ENCODE measurements at regions not wholly inside any gene's neighbourhood (a gene's known extent, or its start where the extent isn't known, plus 50 kb on each side); places are given as distances from the start of the nearest gene placed in this dataset.

DNA sequence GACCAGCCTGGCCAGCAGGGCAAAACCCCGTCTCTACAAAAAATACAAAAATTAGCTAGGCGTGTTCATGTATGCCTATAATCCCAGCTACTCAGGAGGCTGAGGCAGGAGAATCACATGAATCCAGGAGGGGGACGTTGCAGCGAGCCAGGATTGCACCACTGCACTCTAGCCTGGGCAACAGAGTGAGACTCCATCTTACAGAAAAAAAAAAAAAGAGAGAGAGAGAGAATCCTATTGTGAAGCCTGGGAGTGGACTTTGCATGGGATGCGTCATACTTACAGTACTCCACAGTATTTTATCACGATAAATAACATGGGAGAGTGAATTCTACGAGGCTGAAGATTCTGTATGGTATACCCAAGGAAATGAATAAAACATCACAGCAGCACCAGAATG lies 139.6 kb downstream of the AASDH start:
- ATAC-seq (ENCODE audit: low FRiP score): no peak
- no peaks in the 10 kb centered on the region for H3K4me1 ChIP-seq (ENCODE audit: control insufficient read depth in 1 of 2, insufficient read depth in 2 of 2, low read length in 2 of 2)
- H3K36me3 ChIP-seq (ENCODE audit: control insufficient read depth in 1 of 2, insufficient read depth in 2 of 2, low read length in 1 of 2): no peaks in the 10 kb centered on the region
- H3K4me3 ChIP-seq (ENCODE audit: low read length in 2 of 2): no peak overlapping the region
- H3K27me3 ChIP-seq (ENCODE audit: control insufficient read depth in 1 of 2, insufficient read depth in 2 of 2, low read length in 1 of 2): no peaks in the 10 kb centered on the region
- no peak for DNase-seq
- 80 to 83% methylated on average over 7 of the region's 7 CpGs for WGBS, 2 donors
- intact Hi-C loops (cut with DNase I): no loop called here
- no peaks in the 10 kb centered on the region for H3K9me3 ChIP-seq (ENCODE audit: control insufficient read depth, low read length)
- no peak overlapping the region for H3K27ac ChIP-seq (ENCODE audit: low read depth in 1 of 2, low read length in 2 of 2)

DNA sequence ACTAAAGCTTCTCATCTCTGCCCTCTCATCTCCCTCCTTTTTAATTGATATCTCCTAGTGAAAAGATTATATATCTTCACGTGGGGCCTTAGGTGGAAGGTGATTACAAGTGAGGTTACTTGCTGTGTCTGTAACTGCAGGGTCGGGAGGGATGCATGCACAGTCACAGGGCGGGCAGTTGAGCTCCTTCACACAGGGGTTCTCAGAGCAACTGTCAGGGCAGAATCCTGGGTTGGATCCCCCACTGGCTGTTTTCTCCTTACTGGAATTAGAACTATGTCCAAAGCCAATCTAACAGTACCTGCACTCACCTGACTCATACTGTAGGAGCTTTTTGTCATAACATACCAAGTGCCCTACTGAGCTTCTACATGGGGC lies 141.1 kb downstream of the AASDH start:
- 79 to 80% methylated on average over 3 of the region's 3 CpGs for WGBS, 2 donors
- no peaks in the 10 kb centered on the region for H3K36me3 ChIP-seq (ENCODE audit: control insufficient read depth in 1 of 2, insufficient read depth in 2 of 2, low read length in 1 of 2)
- H3K4me1 ChIP-seq (ENCODE audit: control insufficient read depth in 1 of 2, insufficient read depth in 2 of 2, low read length in 2 of 2): no peaks in the 10 kb centered on the region
- intact Hi-C loops (cut with DNase I): no loop called here
- ATAC-seq (ENCODE audit: low FRiP score) (no peak), DNase-seq (no peak)
- no peaks in the 10 kb centered on the region for H3K27me3 ChIP-seq (ENCODE audit: control insufficient read depth in 1 of 2, insufficient read depth in 2 of 2, low read length in 1 of 2)
- H3K9me3 ChIP-seq (ENCODE audit: control insufficient read depth, low read length): no peaks in the 10 kb centered on the region
- no peak overlapping the region for H3K27ac ChIP-seq (ENCODE audit: low read depth in 1 of 2, low read length in 2 of 2)
- H3K4me3 ChIP-seq (ENCODE audit: low read length in 2 of 2): no peak overlapping the region

DNA sequence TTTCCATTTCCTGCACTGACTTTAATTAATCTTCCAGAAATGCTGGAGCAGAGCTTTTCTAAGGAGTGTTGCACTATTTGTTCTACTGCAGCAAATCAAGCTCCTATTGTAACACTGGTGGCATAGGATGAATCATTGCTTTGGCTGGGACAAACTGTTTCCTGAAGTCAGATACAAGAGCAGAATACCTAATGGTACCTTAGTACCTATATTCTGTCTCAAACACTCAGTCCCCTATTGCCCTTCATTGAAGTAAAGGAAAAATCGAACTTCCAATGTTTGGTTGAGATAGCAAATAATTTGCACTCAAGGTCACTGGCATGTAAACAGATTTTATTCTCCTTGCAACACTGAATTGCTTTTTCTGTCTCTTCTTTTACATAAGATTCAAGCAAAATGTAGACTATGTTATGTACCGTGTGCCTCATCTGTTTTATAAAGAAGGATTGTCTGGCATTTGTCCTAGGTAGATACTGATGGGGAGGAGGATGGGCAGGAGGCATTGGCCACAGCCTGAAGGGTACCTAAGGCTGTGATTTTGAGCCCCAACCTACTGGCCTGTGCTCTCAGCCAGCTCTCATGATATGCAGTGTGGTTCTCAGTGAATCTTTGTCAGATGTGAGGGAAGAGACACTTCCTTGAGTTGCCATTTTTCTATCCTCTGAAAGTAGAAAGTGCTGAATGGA lies 141.6 kb downstream of the AASDH start:
- Histone ChIP-seq H3K36me3 (ENCODE audit: control insufficient read depth in 1 of 2, insufficient read depth in 2 of 2, low read length in 1 of 2) (no peaks in the 10 kb centered on the region), H3K4me3 (ENCODE audit: low read length in 2 of 2) (no peak overlapping the region), H3K27ac (ENCODE audit: low read depth in 1 of 2, low read length in 2 of 2) (no peak overlapping the region), H3K27me3 (ENCODE audit: control insufficient read depth in 1 of 2, insufficient read depth in 2 of 2, low read length in 1 of 2) (no peaks in the 10 kb centered on the region), H3K9me3 (ENCODE audit: control insufficient read depth, low read length) (no peaks in the 10 kb centered on the region), H3K4me1 (ENCODE audit: control insufficient read depth in 1 of 2, insufficient read depth in 2 of 2, low read length in 2 of 2) (no peaks in the 10 kb centered on the region)
- intact Hi-C loops (cut with DNase I): no loop called here
- 54 to 57% methylated on average over 2 of the region's 2 CpGs for WGBS, 2 donors
- DNase-seq (no peak), ATAC-seq (ENCODE audit: low FRiP score) (no peak)

DNA sequence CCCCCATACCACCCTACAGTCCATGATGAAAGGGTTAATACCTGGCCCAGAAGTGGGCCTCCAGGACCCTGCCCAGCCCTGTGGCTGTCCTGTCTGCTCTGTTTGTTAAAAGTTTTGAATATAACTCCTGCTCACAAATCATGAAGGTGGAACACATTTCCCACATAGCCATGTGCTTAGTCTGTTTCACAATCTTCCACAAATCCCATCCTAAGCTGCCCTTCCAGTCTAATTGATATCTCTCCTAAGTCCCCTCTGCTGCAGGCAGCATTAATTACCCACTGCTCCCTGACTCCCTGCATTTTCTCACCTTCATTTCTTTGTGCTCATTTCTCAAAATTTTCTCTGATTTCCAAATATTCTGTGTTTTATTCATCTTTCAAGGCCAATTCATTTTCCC lies 142.6 kb downstream of the AASDH start:
- H3K4me3 ChIP-seq (ENCODE audit: low read length in 2 of 2): no peak overlapping the region
- H3K9me3 ChIP-seq (ENCODE audit: control insufficient read depth, low read length): no peaks in the 10 kb centered on the region
- ATAC-seq (ENCODE audit: low FRiP score): no peak
- intact Hi-C loops (cut with DNase I): no loop called here
- H3K4me1 ChIP-seq (ENCODE audit: control insufficient read depth in 1 of 2, insufficient read depth in 2 of 2, low read length in 2 of 2): no peaks in the 10 kb centered on the region
- no peaks in the 10 kb centered on the region for H3K36me3 ChIP-seq (ENCODE audit: control insufficient read depth in 1 of 2, insufficient read depth in 2 of 2, low read length in 1 of 2)
- H3K27ac ChIP-seq (ENCODE audit: low read depth in 1 of 2, low read length in 2 of 2): no peak overlapping the region
- DNase-seq: no peak
- H3K27me3 ChIP-seq (ENCODE audit: control insufficient read depth in 1 of 2, insufficient read depth in 2 of 2, low read length in 1 of 2): no peaks in the 10 kb centered on the region

DNA sequence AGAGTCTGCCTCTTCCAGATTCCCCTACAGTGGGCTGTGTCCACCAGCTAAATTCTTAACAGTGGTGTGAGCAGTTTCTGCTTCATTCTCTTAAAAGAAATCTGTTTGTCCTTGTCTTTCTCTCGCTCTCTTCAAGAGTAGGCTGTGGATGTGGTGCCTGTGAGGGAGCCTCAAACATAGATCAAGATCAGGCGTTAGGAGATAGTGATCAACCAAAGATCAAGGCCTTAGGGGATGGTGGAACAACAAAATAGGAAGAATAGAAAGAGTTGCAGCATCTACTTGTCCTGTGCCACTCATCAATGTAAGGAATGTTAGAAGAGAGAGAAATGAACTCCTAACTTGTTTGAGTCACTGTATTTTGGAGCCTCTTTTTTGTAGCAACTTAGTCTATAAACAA lies 144.2 kb downstream of the AASDH start:
- 86 to 87% methylated on average over 2 of the region's 2 CpGs for WGBS, 2 donors
- H3K27me3 ChIP-seq (ENCODE audit: control insufficient read depth in 1 of 2, insufficient read depth in 2 of 2, low read length in 1 of 2): no peaks in the 10 kb centered on the region

DNA sequence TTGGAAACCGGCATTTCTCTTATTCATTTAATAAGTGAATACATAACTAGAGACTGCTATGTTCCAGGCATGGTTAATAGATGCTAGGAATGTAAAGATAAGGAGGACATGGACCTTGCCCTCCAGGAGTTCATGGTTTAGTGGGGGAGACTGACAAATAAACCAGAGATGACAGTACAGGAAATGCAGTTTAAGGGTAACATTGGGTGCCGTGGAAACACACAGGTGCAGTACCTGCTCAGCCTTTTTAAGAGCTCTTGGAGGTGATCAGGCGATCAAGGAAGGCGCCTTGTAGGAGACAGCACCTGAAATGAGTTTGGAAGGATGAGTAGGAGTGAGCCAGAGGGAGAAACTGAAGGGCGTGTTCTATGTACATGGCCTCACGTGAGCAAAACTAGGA lies 145.8 kb downstream of the AASDH start:
- ATAC-seq (ENCODE audit: low FRiP score) (no peak), DNase-seq (no peak)
- no peaks in the 10 kb centered on the region for H3K9me3 ChIP-seq (ENCODE audit: control insufficient read depth, low read length)
- no peaks in the 10 kb centered on the region for H3K36me3 ChIP-seq (ENCODE audit: control insufficient read depth in 1 of 2, insufficient read depth in 2 of 2, low read length in 1 of 2)
- H3K4me1 ChIP-seq (ENCODE audit: control insufficient read depth in 1 of 2, insufficient read depth in 2 of 2, low read length in 2 of 2): no peaks in the 10 kb centered on the region
- no peaks in the 10 kb centered on the region for H3K27me3 ChIP-seq (ENCODE audit: control insufficient read depth in 1 of 2, insufficient read depth in 2 of 2, low read length in 1 of 2)
- intact Hi-C loops (cut with DNase I): no loop called here
- WGBS, 2 donors: 70 to 72% methylated on average over 6 of the region's 6 CpGs
- H3K4me3 ChIP-seq (ENCODE audit: low read length in 2 of 2): no peak overlapping the region
- no peak overlapping the region for H3K27ac ChIP-seq (ENCODE audit: low read depth in 1 of 2, low read length in 2 of 2)

More for the DNA sequence above, 144.2 kb downstream of the AASDH start:
- Histone ChIP-seq H3K27ac (ENCODE audit: low read depth in 1 of 2, low read length in 2 of 2) (no peak overlapping the region), H3K36me3 (ENCODE audit: control insufficient read depth in 1 of 2, insufficient read depth in 2 of 2, low read length in 1 of 2) (no peaks in the 10 kb centered on the region), H3K4me3 (ENCODE audit: low read length in 2 of 2) (no peak overlapping the region), H3K9me3 (ENCODE audit: control insufficient read depth, low read length) (no peaks in the 10 kb centered on the region), H3K4me1 (ENCODE audit: control insufficient read depth in 1 of 2, insufficient read depth in 2 of 2, low read length in 2 of 2) (no peaks in the 10 kb centered on the region)
- ATAC-seq (ENCODE audit: low FRiP score) (no peak), DNase-seq (no peak)
- intact Hi-C loops (cut with DNase I): no loop called here

DNA sequence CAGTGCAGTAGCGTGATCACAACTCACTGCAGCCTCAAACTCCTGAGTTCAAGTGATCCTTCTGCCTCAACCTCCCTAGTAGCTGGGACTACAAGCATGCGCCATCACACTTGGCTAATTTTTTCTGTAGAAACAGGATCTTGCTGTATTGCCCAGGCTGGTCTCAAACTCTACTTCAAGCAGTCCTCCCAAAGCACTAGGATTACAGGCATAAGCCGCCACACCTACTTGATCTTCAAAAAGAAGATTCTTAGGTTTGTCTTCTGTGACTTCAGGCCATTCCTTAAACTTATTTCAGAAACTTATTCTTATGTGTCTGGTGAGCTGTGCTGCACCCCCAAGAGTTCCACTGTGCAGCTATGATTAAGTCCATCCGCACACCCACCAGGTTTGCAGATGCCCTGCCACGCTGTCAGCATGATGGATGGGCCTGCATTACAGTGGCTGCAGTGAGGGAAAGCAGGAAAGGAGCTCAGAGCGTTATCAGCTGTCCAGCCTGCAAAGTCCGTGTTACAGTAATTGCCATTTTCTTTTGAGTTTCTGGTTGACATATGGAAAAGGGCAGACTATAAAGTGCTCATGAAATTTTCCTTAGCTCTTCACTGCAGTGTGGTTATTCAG lies 146.6 kb downstream of the AASDH start:
- WGBS, 2 donors: 57 to 60% methylated on average over 7 of the region's 7 CpGs
- DNase-seq (no peak), ATAC-seq (ENCODE audit: low FRiP score) (no peak)
- Histone ChIP-seq H3K4me3 (ENCODE audit: low read length in 2 of 2) (no peak overlapping the region), H3K4me1 (ENCODE audit: control insufficient read depth in 1 of 2, insufficient read depth in 2 of 2, low read length in 2 of 2) (no peaks in the 10 kb centered on the region), H3K36me3 (ENCODE audit: control insufficient read depth in 1 of 2, insufficient read depth in 2 of 2, low read length in 1 of 2) (no peaks in the 10 kb centered on the region), H3K27ac (ENCODE audit: low read depth in 1 of 2, low read length in 2 of 2) (no peak overlapping the region), H3K9me3 (ENCODE audit: control insufficient read depth, low read length) (no peaks in the 10 kb centered on the region), H3K27me3 (ENCODE audit: control insufficient read depth in 1 of 2, insufficient read depth in 2 of 2, low read length in 1 of 2) (no peaks in the 10 kb centered on the region)
- intact Hi-C loops (cut with DNase I): no loop called here

DNA sequence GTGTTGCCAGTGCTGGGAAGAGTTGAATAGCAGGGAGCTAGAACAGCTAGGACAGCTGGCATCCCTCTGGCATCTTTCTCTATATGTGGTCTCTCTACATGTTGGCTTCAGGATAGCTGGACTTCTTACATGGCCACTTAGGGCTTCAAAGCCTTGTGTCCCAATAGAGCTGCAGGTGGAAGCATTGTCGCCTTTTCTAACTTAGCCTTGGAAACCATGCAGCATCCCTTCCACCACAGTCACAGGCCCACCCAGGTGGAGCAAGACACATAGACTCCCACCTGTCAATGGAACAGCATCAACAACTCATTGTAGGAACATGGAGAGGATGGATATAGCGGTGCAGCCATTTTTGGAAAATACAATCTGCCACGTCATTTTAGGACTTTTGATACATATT lies 149.0 kb downstream of the AASDH start:
- no peaks in the 10 kb centered on the region for H3K4me1 ChIP-seq (ENCODE audit: control insufficient read depth in 1 of 2, insufficient read depth in 2 of 2, low read length in 2 of 2)
- H3K27ac ChIP-seq (ENCODE audit: low read depth in 1 of 2, low read length in 2 of 2): no peak overlapping the region
- no peaks in the 10 kb centered on the region for H3K9me3 ChIP-seq (ENCODE audit: control insufficient read depth, low read length)
- 90 to 92% methylated on average over 3 of the region's 3 CpGs for WGBS, 2 donors
- ATAC-seq (ENCODE audit: low FRiP score) (no peak), DNase-seq (no peak)
- no peaks in the 10 kb centered on the region for H3K36me3 ChIP-seq (ENCODE audit: control insufficient read depth in 1 of 2, insufficient read depth in 2 of 2, low read length in 1 of 2)
- H3K27me3 ChIP-seq (ENCODE audit: control insufficient read depth in 1 of 2, insufficient read depth in 2 of 2, low read length in 1 of 2): no peaks in the 10 kb centered on the region
- intact Hi-C loops (cut with DNase I): no loop called here
- no peak overlapping the region for H3K4me3 ChIP-seq (ENCODE audit: low read length in 2 of 2)

DNA sequence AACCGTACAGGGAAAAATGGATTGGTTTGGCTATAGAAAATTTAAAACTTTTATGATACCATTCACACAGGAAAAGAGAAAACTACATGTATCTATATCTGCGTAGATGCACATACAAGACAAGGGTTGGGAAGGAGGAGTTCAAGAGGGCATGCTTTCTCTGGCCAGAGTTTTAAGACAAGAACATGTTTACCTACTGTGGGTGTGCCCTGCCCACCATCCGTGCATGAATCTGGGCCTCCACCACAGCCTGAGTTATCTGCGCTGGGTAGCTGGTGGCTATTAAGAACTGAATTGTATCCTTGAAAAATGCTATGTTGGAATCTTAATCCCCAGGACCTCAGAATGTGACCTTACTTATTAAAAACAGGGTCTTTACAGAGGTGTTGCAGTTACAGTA lies 151.6 kb downstream of the AASDH start:
- no peak overlapping the region for H3K27ac ChIP-seq (ENCODE audit: low read depth in 1 of 2, low read length in 2 of 2)
- no peaks in the 10 kb centered on the region for H3K36me3 ChIP-seq (ENCODE audit: control insufficient read depth in 1 of 2, insufficient read depth in 2 of 2, low read length in 1 of 2)
- intact Hi-C loops (cut with DNase I): no loop called here
- 79 to 84% methylated on average over 4 of the region's 4 CpGs for WGBS, 2 donors
- H3K9me3 ChIP-seq (ENCODE audit: control insufficient read depth, low read length): no peaks in the 10 kb centered on the region
- DNase-seq (no peak), ATAC-seq (ENCODE audit: low FRiP score) (no peak)
- no peaks in the 10 kb centered on the region for H3K27me3 ChIP-seq (ENCODE audit: control insufficient read depth in 1 of 2, insufficient read depth in 2 of 2, low read length in 1 of 2)
- H3K4me3 ChIP-seq (ENCODE audit: low read length in 2 of 2): no peak overlapping the region
- no peaks in the 10 kb centered on the region for H3K4me1 ChIP-seq (ENCODE audit: control insufficient read depth in 1 of 2, insufficient read depth in 2 of 2, low read length in 2 of 2)
